HG03457 (cell line): ENCODE measurements at regions not wholly inside any gene's neighbourhood (a gene's known extent, or its start where the extent isn't known, plus 50 kb on each side); places are given as distances from the start of the nearest gene placed in this dataset.
A peak's percentile ranks its signal among the peaks of the same experiment; 100 is the strongest.

Experiments
- ATAC-seq: cut with Tn5 transposase; IDR thresholded peaks from one replicate; pipeline ENCODE4 v1.9.1; 2021; ENCODE audit warnings: moderate number of reproducible peaks; ENCODE audit not compliant: unreplicated experiment

GRCh38 chr1:209429611-209430010 lies 153.9 kb upstream of the CAMK1G start:
- no peak for ATAC-seq

GRCh38 chr1:209430107-209430506 lies 153.4 kb upstream of the CAMK1G start:
- ATAC-seq = no peak

- no peak for ATAC-seq
These were observed 152.7 kb upstream of the CAMK1G start for GRCh38 chr1:209430821-209431259.

- ATAC-seq = no peak
These were observed 152.1 kb upstream of the CAMK1G start for GRCh38 chr1:209431402-209431801.

- ATAC-seq = no peak
These were observed 151.6 kb upstream of the CAMK1G start for GRCh38 chr1:209431813-209432442.

GRCh38 chr1:209432443-209432825 lies 151.1 kb upstream of the CAMK1G start:
- no peak for ATAC-seq

GRCh38 chr1:209433649-209434031 lies 149.9 kb upstream of the CAMK1G start:
- ATAC-seq = no peak

- ATAC-seq = no peak
These were observed 149.4 kb upstream of the CAMK1G start for GRCh38 chr1:209434066-209434465.

- ATAC-seq = no peak
These were observed 148.8 kb upstream of the CAMK1G start for GRCh38 chr1:209434631-209435217.

GRCh38 chr1:209435654-209436566 lies 147.6 kb upstream of the CAMK1G start:
- ATAC-seq = peak; percentile 87

- ATAC-seq = no peak
These were observed 143.7 kb upstream of the CAMK1G start for GRCh38 chr1:209439828-209440227.

- no peak for ATAC-seq
These were observed 140.1 kb upstream of the CAMK1G start for GRCh38 chr1:209443361-209443931.

- no peak for ATAC-seq
These were observed 139.4 kb upstream of the CAMK1G start for GRCh38 chr1:209443975-209444651.

GRCh38 chr1:209444961-209445360 lies 138.6 kb upstream of the CAMK1G start:
- no peak for ATAC-seq

GRCh38 chr1:209445576-209445975 lies 137.9 kb upstream of the CAMK1G start:
- ATAC-seq = no peak

GRCh38 chr1:209446356-209446755 lies 137.2 kb upstream of the CAMK1G start:
- no peak for ATAC-seq

GRCh38 chr1:209454340-209454994 lies 129.0 kb upstream of the CAMK1G start:
- ATAC-seq = no peak

GRCh38 chr1:209455145-209455544 lies 128.4 kb upstream of the CAMK1G start:
- ATAC-seq = no peak

GRCh38 chr1:209455661-209456358 lies 127.7 kb upstream of the CAMK1G start:
- no peak for ATAC-seq

GRCh38 chr1:209456878-209457277 lies 126.6 kb upstream of the CAMK1G start:
- ATAC-seq = no peak
